Right lobe of liver (tissue), 4 donors: ENCODE measurements at regions not wholly inside any gene's neighbourhood (a gene's known extent, or its start where the extent isn't known, plus 50 kb on each side); places are given as distances from the start of the nearest gene placed in this dataset.

Source experiments
- CTCF ChIP-seq, 4 donors: fragments of 200-600 bp in 3 of 4; fragments of 450-650 bp in 1 of 4; IDR thresholded peaks; one replicate each; pipeline versions ENCODE4 v1.5.1 to v1.8.0; 2016 to 2022; ENCODE audit warnings: antibody characterized with exemption in 4 of 4, mild to moderate bottlenecking in 2 of 4
- POLR2A ChIP-seq: fragments of 450-650 bp; IDR thresholded peaks from one replicate; pipeline ENCODE4 v1.6.1; 2017; ENCODE audit warnings: antibody characterized with exemption, mild to moderate bottlenecking
- donor health status: DM: no; HTN: no; CAD: no.
- donor health status: DM: no; HTN: no; CAD: no.
- donor health status: DM: no; HTN: yes; CAD: no.

- TF ChIP-seq CTCF (IDR thresholded peaks at IDR 0.05) (no peak), POLR2A (no peak)
Measured at GRCh38 chr9:25261445-25261844, 416.8 kb downstream of the TUSC1 start.
